Astrocyte (in vitro differentiated cells and primary cell): ENCODE measurements at regions not wholly inside any gene's neighbourhood (a gene's known extent, or its start where the extent isn't known, plus 50 kb on each side); places are given as distances from the start of the nearest gene placed in this dataset.

Experiments used
- DNase-seq: peaks from one replicate; pipeline ENCODE4 v3.0.0-alpha.2; 2010; ENCODE audit warnings: low read depth
- FAIRE-seq: peaks from 2 replicates; lab custom pipeline; 2011; peaks lifted over from hg19 to GRCh38; lab: Jason Lieb, UNC
- H2AFZ ChIP-seq: 2 replicates; pipeline ENCODE4 v1.6.0; 2012; ENCODE audit warnings: low read depth, low read length, inconsistent platforms
- H3K27ac ChIP-seq: 2 replicates; pipeline ENCODE4 v1.5.1; 2011; ENCODE audit warnings: low read depth, low read length, inconsistent platforms
- H3K27me3 ChIP-seq: 2 replicates; pipeline ENCODE4 v1.6.0; 2011; ENCODE audit warnings: low read length, inconsistent platforms; ENCODE audit not compliant: insufficient read depth
- H3K36me3 ChIP-seq: 2 replicates; pipeline ENCODE4 v1.5.1; 2011; ENCODE audit warnings: low read length, inconsistent platforms; ENCODE audit not compliant: insufficient read depth
- H3K4me1 ChIP-seq: 2 replicates; pipeline ENCODE4 v1.5.1; 2011; ENCODE audit warnings: low read length, inconsistent platforms; ENCODE audit not compliant: insufficient read depth
- H3K4me2 ChIP-seq: 2 replicates; pipeline ENCODE4 v1.6.0; 2012; ENCODE audit warnings: low read length, inconsistent platforms
- H3K4me3 ChIP-seq: 2 replicates; pipeline ENCODE4 v1.5.1; 2011; ENCODE audit warnings: low read depth, mild to moderate bottlenecking, low read length, inconsistent platforms; ENCODE audit not compliant: insufficient read depth
- H3K79me2 ChIP-seq: 2 replicates; pipeline ENCODE4 v1.6.0; 2012; ENCODE audit warnings: mild to moderate bottlenecking, low read length, inconsistent platforms; ENCODE audit not compliant: insufficient read depth
- H3K9ac ChIP-seq: 2 replicates; pipeline ENCODE4 v1.6.0; 2012; ENCODE audit warnings: mild to moderate bottlenecking, low read length, inconsistent platforms
- H3K9me3 ChIP-seq: 2 replicates; pipeline ENCODE4 v1.5.1; 2012; ENCODE audit warnings: low read depth, mild to moderate bottlenecking, low read length, inconsistent platforms; ENCODE audit not compliant: insufficient read depth
- H4K20me1 ChIP-seq: 2 replicates; pipeline ENCODE4 v1.6.0; 2012; ENCODE audit warnings: low read length, inconsistent platforms; ENCODE audit not compliant: insufficient read depth
- H3K27ac Mint-ChIP-seq: one replicate; pipeline ENCODE4 v1.8.0; 2021; ENCODE audit warnings: mild to moderate bottlenecking, mixed read lengths; ENCODE audit not compliant: unreplicated experiment
- H3K27me3 Mint-ChIP-seq: one replicate; pipeline ENCODE4 v1.8.0; 2021; ENCODE audit warnings: low read depth, mixed read lengths; ENCODE audit not compliant: unreplicated experiment
- H3K36me3 Mint-ChIP-seq: one replicate; pipeline ENCODE4 v1.8.0; 2021; ENCODE audit warnings: low read depth, mixed read lengths; ENCODE audit not compliant: unreplicated experiment
- H3K4me1 Mint-ChIP-seq: one replicate; pipeline ENCODE4 v1.8.0; 2021; ENCODE audit warnings: low read depth, mixed read lengths; ENCODE audit not compliant: unreplicated experiment
- H3K4me3 Mint-ChIP-seq: one replicate; pipeline ENCODE4 v1.8.0; 2021; ENCODE audit warnings: mild to moderate bottlenecking, moderate library complexity, mixed read lengths; ENCODE audit not compliant: unreplicated experiment
- H3K9me3 Mint-ChIP-seq: one replicate; pipeline ENCODE4 v1.8.0; 2021; ENCODE audit warnings: mild to moderate bottlenecking, mixed read lengths; ENCODE audit not compliant: unreplicated experiment
- EZH2 ChIP-seq: IDR thresholded peaks from 2 replicates; pipeline ENCODE4 v1.6.1; 2012; ENCODE audit warnings: mild to moderate bottlenecking, low read length, inconsistent platforms; ENCODE audit not compliant: insufficient read depth
- TF ChIP-seq, protein P1 (sequence below): IDR thresholded peaks from 2 replicates; pipeline ENCODE4 v1.5.1; 2011; ENCODE audit warnings: low read depth, mild to moderate bottlenecking, inconsistent platforms, low read length, moderate library complexity; ENCODE audit not compliant: insufficient read depth

GRCh38 chr13:74571811-74572210, 437.6 kb upstream of the KLF12 start:
- H3K9ac ChIP-seq: no peak overlapping the region
- no peaks in the 10 kb centered on the region for H4K20me1 ChIP-seq
- no peak overlapping the region for H3K4me3 Mint-ChIP-seq
- no peak overlapping the region for H2AFZ ChIP-seq
- TF ChIP-seq EZH2: no peak
- TF ChIP-seq, protein P1, sequence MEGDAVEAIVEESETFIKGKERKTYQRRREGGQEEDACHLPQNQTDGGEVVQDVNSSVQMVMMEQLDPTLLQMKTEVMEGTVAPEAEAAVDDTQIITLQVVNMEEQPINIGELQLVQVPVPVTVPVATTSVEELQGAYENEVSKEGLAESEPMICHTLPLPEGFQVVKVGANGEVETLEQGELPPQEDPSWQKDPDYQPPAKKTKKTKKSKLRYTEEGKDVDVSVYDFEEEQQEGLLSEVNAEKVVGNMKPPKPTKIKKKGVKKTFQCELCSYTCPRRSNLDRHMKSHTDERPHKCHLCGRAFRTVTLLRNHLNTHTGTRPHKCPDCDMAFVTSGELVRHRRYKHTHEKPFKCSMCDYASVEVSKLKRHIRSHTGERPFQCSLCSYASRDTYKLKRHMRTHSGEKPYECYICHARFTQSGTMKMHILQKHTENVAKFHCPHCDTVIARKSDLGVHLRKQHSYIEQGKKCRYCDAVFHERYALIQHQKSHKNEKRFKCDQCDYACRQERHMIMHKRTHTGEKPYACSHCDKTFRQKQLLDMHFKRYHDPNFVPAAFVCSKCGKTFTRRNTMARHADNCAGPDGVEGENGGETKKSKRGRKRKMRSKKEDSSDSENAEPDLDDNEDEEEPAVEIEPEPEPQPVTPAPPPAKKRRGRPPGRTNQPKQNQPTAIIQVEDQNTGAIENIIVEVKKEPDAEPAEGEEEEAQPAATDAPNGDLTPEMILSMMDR: no peak
- no peaks in the 10 kb centered on the region for H3K9me3 ChIP-seq
- H3K4me2 ChIP-seq: no peak overlapping the region
- peaks cover 4% of the 10 kb centered on the region for H3K4me1 ChIP-seq
- FAIRE-seq (no peak), DNase-seq (no peak)
- H3K4me1 Mint-ChIP-seq: peaks cover 16% of the 10 kb centered on the region
- H3K27me3 Mint-ChIP-seq: peaks cover 2% of the 10 kb centered on the region
- H3K9me3 Mint-ChIP-seq: no peaks in the 10 kb centered on the region
- no peak overlapping the region for H3K27ac Mint-ChIP-seq
- H3K36me3 ChIP-seq: no peaks in the 10 kb centered on the region
- no peaks in the 10 kb centered on the region for H3K27me3 ChIP-seq
- H3K27ac ChIP-seq: no peak overlapping the region
- H3K36me3 Mint-ChIP-seq: no peaks in the 10 kb centered on the region
- no peaks in the 10 kb centered on the region for H3K79me2 ChIP-seq
- no peak overlapping the region for H3K4me3 ChIP-seq

- Mint-ChIP-seq H3K4me3 (no peak overlapping the region), H3K4me1 (peaks cover 12% of the 10 kb centered on the region), H3K36me3 (no peaks in the 10 kb centered on the region), H3K27me3 (peaks cover 2% of the 10 kb centered on the region), H3K27ac (peak overlapping the region; percentile 98), H3K9me3 (no peaks in the 10 kb centered on the region)
- Histone ChIP-seq H3K4me1 (peaks cover under 1% of the 10 kb centered on the region), H4K20me1 (no peaks in the 10 kb centered on the region), H3K27ac (no peak overlapping the region), H3K9ac (no peak overlapping the region), H3K4me2 (no peak overlapping the region), H3K4me3 (no peak overlapping the region), H3K36me3 (no peaks in the 10 kb centered on the region), H3K27me3 (no peaks in the 10 kb centered on the region), H3K79me2 (no peaks in the 10 kb centered on the region), H2AFZ (no peak overlapping the region), H3K9me3 (no peaks in the 10 kb centered on the region)
- DNase-seq: peak; percentile 11
- TF ChIP-seq EZH2: no peak
- TF ChIP-seq, protein P1: no peak
- FAIRE-seq: no peak
Measured at GRCh38 chr13:74570834-74571233, 436.6 kb upstream of the KLF12 start.

DNA sequence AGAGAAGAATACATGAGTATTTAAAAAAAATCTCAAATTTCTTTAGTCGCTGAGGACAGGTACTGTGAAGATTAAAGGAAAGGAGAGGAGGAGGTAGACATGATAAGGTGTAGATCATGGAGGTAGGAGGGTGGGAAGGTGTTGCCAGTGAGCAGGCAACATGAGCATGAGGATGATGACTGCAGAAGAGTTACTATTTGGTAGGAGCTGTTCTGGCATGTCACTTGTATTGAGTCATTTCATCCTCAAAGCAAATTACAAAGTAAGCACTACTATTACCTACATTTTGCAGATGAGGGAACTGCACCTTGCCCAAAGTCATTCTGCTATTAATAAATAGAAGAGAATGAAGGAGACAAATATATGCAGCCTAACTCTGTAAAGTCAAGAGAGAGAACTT, 435.8 kb upstream of the KLF12 start:
- Histone ChIP-seq H3K4me1 (no peaks in the 10 kb centered on the region), H3K27me3 (no peaks in the 10 kb centered on the region), H4K20me1 (no peaks in the 10 kb centered on the region), H3K9me3 (no peaks in the 10 kb centered on the region), H3K4me3 (no peak overlapping the region), H2AFZ (no peak overlapping the region), H3K9ac (no peak overlapping the region), H3K36me3 (no peaks in the 10 kb centered on the region), H3K27ac (no peak overlapping the region), H3K4me2 (no peak overlapping the region), H3K79me2 (no peaks in the 10 kb centered on the region)
- Mint-ChIP-seq H3K36me3 (no peaks in the 10 kb centered on the region), H3K27ac (peak overlapping the region; percentile 27), H3K27me3 (peaks cover 2% of the 10 kb centered on the region), H3K4me3 (no peak overlapping the region), H3K9me3 (no peaks in the 10 kb centered on the region), H3K4me1 (peaks cover 12% of the 10 kb centered on the region)
- DNase-seq: no peak
- no peak for FAIRE-seq
- TF ChIP-seq, protein P1: no peak
- TF ChIP-seq EZH2: no peak
